ENCODE measurements at regions not wholly inside any gene's neighbourhood (a gene's known extent, or its start where the extent isn't known, plus 50 kb on each side); places are given as distances from the start of the nearest gene placed in this dataset.

DNA sequence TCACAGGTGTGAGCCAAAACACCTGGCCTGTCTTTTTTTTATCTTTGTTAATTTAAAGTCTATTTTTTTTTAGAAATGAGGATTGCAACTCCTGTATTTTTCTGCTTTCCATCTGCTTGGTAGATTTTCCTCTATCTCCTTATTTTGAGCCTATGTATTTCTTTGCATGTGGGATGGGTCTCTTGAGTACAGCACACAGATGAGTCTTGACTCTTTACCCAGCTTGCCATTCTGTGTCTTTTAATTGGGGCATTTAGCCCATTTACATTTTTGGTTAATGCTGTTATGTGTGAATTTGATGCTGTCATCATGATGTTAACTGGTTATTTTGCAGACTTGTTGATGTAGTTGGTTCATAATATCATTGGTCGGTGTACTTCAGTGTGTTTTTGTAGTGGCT, 317.4 kb downstream of the IPO8 start:
- Mint-ChIP-seq H3K4me3 (no peak overlapping the region), H3K36me3 (no peaks in the 10 kb centered on the region), H3K27me3 (no peaks in the 10 kb centered on the region), H3K9me3 (peaks cover 14% of the 10 kb centered on the region), H3K27ac (no peak overlapping the region), H3K4me1 (no peaks in the 10 kb centered on the region)
- ATAC-seq, result no peak

DNA sequence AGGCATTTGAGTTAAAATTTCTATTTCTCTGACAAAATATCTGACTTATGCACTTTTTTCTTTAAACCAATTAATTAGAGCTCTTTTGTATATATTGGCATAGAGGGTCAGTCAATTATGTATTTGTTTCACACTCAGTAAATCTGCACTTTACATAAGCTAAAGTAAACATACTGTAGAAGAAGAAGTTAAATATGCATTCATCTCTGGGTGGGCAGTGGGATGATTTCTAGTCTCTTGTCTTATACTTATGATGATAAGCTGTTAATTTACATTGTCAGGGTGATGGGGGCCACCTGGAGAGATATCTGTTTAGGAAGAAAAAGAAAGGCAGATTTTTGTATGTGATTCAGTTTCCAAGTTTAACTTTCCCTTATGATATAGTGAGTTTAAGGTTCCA, 330.8 kb downstream of the IPO8 start:
- H3K27me3 Mint-ChIP-seq, result no peaks in the 10 kb centered on the region
- no peaks in the 10 kb centered on the region for H3K4me1 Mint-ChIP-seq
- H3K36me3 Mint-ChIP-seq, result no peaks in the 10 kb centered on the region
- H3K9me3 Mint-ChIP-seq, result peaks cover 17% of the 10 kb centered on the region
- H3K4me3 Mint-ChIP-seq, result no peak overlapping the region
- H3K27ac Mint-ChIP-seq, result no peak overlapping the region
- ATAC-seq, result no peak

DNA sequence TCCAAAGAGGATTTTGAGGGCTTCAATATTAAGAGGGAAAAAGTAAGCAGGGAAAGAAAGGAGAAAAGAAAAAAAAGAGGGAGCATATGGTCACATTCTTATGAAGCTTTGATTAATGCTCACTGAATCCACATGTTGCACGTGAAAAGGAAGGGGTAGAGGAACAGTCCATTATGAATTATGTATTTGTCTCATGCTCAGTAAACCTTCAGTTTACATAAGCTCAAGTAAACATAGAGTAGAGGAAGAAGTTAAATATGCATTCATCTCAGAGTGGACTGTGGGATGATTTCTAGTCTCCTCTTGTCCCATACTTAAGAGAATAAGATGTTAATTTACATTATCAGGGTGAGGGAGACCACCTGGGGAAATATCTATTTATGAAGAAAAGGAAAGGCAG, 334.5 kb downstream of the IPO8 start:
- no peak for ATAC-seq
- Mint-ChIP-seq H3K27me3 (no peaks in the 10 kb centered on the region), H3K4me3 (no peak overlapping the region), H3K36me3 (no peaks in the 10 kb centered on the region), H3K9me3 (peaks cover 12% of the 10 kb centered on the region), H3K27ac (no peak overlapping the region), H3K4me1 (no peaks in the 10 kb centered on the region)

DNA sequence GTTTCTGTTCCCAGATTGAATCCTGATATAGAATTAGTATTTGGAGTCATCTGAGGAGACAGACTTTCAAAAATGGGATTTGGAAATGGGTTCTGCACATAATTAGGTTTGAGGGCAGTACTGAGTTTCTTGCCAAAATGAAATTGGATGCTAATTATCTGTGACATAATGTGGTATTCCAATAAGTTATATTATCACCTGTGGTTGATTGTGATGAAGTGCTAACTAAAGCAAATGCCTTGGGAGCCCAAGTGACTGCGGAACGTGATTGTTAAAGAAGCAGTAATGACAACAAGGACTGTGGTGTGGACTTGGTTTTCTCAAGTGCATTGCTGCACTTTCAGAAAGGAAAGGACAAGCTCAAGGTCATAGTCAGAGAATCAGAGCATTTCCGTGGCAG, 337.0 kb downstream of the IPO8 start:
- Mint-ChIP-seq H3K9me3 (peaks cover 12% of the 10 kb centered on the region), H3K36me3 (no peaks in the 10 kb centered on the region), H3K4me3 (no peak overlapping the region), H3K27me3 (no peaks in the 10 kb centered on the region), H3K27ac (no peak overlapping the region), H3K4me1 (no peaks in the 10 kb centered on the region)
- ATAC-seq, result no peak

DNA sequence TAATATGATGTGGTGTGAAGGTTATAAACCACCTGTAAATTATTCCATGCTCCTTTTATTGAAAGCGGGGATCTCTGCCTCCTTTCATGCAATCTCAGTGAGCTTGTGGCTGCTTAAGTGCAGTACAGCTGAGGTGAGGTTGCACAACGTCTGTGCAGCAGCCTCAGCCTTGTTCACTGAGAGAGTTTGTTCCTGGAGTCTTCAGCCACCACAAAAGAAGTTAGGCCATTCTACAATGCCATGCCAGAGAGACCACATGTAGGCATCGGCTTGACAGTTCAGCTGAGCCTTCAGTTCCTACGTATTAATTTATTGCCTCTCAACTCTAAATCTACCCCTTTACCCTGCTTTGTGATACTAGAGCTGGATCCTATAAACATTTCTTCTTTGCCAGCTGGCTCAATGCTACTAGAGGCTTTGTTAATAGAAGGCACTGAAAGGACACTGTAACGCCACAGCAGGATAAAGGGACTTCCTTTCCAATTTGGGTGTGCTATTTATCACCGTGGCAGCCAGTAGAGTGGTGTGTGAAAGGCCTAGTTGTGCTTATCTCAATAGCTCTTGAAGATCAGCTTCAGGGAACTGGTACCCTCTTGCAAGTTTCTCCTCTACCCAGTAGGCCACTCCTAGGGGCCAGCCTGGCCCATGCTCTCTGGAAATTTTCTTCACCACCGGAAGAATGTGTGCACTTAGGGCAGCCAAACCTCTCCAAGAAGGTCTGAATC, 337.7 kb downstream of the IPO8 start:
- Mint-ChIP-seq H3K4me1 (no peaks in the 10 kb centered on the region), H3K27ac (no peak overlapping the region), H3K4me3 (no peak overlapping the region), H3K9me3 (peaks cover 12% of the 10 kb centered on the region), H3K27me3 (no peaks in the 10 kb centered on the region), H3K36me3 (no peaks in the 10 kb centered on the region)
- no peak for ATAC-seq

DNA sequence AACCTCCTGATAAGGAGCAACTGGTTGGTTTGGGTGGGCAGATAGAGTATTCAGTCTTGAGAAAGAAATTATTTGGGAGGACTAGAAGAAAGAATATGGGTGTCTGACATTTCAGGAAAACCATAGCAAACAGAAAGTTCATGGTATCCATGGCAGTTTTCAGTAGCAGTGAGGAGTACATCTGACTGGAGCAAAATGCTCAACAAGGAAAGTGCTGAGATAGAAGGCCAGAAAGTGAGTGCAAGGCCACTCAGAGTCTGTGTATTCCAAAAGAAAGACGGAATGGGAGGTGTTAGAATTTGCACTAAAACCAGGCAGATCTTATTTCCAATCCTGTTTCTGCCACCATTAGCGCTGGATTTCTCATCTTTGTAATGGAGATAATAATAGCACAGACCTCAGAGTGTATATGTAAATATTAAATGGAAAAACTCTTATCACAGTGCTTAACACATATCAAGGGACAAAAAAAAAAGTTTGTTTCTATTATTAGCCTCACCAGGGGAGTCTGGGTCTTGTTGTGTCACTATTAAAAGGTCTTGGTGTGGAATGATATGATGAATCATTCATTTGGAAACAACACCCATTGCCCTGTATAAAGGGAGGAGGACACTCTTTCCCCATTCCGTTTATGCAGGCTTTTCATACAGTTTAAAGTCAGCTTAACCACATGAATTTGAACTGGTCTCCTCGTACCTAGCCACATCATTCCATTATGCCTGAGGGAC, 349.8 kb downstream of the IPO8 start:
- no peaks in the 10 kb centered on the region for H3K27me3 Mint-ChIP-seq
- no peaks in the 10 kb centered on the region for H3K36me3 Mint-ChIP-seq
- H3K4me1 Mint-ChIP-seq, result no peaks in the 10 kb centered on the region
- peaks cover 18% of the 10 kb centered on the region for H3K9me3 Mint-ChIP-seq
- no peak overlapping the region for H3K4me3 Mint-ChIP-seq
- no peak for ATAC-seq
- H3K27ac Mint-ChIP-seq, result no peak overlapping the region

DNA sequence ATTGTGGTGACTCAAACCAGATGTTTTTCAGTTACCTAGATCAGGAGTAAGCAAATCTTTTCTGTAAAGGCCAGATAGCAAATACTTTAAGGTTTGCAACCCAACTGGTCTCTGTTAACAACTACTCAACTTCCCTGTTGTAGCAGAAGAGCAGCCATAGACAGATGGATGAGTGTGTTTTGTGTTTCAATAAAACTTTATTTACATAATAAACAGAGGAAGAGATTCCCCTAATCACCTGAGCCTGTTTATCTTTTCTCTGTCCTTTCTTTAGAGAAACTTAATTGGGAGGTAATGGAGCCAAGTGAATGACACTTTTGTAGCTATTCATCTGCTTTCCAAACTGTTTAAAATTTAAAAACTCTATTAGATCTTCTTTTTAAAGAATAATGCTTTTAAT, 365.1 kb downstream of the IPO8 start:
- no peak for ATAC-seq
- H3K4me3 Mint-ChIP-seq, result no peak overlapping the region
- no peak overlapping the region for H3K27ac Mint-ChIP-seq
- no peaks in the 10 kb centered on the region for H3K9me3 Mint-ChIP-seq
- H3K4me1 Mint-ChIP-seq, result no peaks in the 10 kb centered on the region
- no peaks in the 10 kb centered on the region for H3K36me3 Mint-ChIP-seq
- H3K27me3 Mint-ChIP-seq, result no peaks in the 10 kb centered on the region

DNA sequence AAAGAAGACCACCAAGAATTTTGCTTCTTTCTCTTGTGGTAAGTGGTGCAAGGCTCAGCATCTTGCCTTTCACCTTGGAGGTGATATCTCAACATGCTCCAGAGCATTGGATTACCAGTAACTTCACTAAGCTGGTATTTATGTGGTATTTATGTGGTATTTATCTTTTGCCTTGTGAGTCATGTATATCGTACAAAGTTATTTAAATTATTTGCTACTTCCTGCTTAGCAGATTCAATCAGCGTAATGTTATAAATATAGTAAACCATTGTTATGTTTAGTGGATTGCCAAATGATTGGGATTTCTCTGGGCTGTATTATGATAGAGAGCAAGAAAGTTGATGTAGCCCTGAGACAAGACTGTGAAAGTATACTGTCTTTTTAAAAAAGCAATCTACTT, 366.4 kb downstream of the IPO8 start:
- no peak for ATAC-seq
- no peak overlapping the region for H3K27ac Mint-ChIP-seq
- H3K27me3 Mint-ChIP-seq, result no peaks in the 10 kb centered on the region

DNA sequence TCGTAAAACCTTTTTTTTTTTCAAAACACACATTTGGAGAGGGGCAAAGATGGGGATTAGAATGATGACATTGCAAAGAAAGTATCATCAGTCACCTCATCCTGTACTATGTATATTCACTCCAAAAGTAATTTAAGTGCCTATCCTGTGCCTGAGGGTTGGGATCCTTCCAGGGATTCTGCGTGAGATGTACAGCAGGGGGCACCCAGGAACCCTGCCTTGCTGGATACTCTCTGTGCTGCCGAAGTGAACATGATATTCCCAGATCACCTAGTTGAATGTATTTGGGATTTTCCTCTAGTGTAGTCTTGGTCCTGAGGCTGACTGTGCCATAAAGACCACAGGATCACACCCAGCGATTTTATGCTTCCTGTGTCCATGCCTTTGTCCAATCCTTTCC, 372.7 kb downstream of the IPO8 start:
- H3K27ac Mint-ChIP-seq, result no peak overlapping the region
- no peaks in the 10 kb centered on the region for H3K27me3 Mint-ChIP-seq
- no peak overlapping the region for H3K4me3 Mint-ChIP-seq
- H3K4me1 Mint-ChIP-seq, result no peaks in the 10 kb centered on the region
- H3K36me3 Mint-ChIP-seq, result no peaks in the 10 kb centered on the region
- peaks cover 5% of the 10 kb centered on the region for H3K9me3 Mint-ChIP-seq
- ATAC-seq, result no peak

More for the DNA sequence above, 366.4 kb downstream of the IPO8 start:
- no peaks in the 10 kb centered on the region for H3K9me3 Mint-ChIP-seq
- H3K36me3 Mint-ChIP-seq, result no peaks in the 10 kb centered on the region
- H3K4me1 Mint-ChIP-seq, result no peaks in the 10 kb centered on the region
- H3K4me3 Mint-ChIP-seq, result no peak overlapping the region

DNA sequence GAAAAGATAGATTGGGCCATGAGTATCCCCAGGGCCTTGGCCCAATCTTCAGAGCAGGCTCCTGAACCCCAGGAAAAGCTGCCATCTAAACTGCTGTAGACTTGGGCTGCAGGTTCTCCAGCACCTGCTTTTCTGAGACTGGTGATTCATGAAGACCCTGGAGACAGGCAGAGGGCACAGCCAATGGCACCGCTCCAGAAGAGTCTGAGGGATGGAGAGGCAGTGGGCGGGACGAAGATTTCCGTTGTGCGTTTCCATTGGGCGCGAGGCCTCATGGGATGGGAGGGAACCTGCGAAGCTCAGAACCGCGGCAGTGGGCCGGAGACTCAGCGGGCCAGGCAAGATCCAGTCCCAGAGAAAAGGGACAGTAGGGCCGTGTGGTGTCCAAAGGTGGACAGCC, 375.1 kb downstream of the IPO8 start:
- no peaks in the 10 kb centered on the region for H3K36me3 Mint-ChIP-seq
- peaks cover 5% of the 10 kb centered on the region for H3K9me3 Mint-ChIP-seq
- no peak overlapping the region for H3K4me3 Mint-ChIP-seq
- no peaks in the 10 kb centered on the region for H3K27me3 Mint-ChIP-seq
- no peak overlapping the region for H3K27ac Mint-ChIP-seq
- no peak for ATAC-seq
- no peaks in the 10 kb centered on the region for H3K4me1 Mint-ChIP-seq

DNA sequence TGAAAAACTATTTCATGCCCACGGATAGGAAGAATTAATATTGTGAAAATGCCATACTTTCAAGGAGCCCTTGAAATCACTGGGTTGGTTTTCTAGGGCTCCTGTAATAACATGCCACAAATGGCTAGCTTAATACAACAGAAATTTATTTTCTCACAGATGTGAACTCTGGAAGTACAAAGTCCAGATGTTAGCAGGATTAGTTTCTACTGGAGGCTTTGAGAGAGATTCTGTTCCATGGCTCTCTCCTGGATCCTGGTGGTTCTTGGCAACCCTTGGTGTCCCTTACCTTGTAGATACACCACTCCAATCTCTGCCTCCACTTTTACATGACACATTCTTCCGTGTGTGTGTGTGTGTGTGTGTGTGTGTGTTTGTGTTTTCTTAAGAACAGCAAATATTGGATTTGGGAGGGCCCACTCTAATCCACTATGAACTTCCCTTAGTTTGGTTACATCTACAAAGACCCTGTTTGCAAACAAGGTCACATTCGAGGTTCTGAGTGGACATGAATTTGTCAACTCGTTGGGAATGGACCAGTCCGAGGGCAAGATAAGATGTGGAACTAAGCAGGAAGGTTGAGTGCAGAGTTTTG, 381.1 kb downstream of the IPO8 start:
- no peak for ATAC-seq
- H3K27me3 Mint-ChIP-seq, result no peaks in the 10 kb centered on the region
- H3K4me1 Mint-ChIP-seq, result no peaks in the 10 kb centered on the region
- peaks cover 19% of the 10 kb centered on the region for H3K9me3 Mint-ChIP-seq
- no peak overlapping the region for H3K27ac Mint-ChIP-seq
- H3K36me3 Mint-ChIP-seq, result no peaks in the 10 kb centered on the region
- H3K4me3 Mint-ChIP-seq, result no peak overlapping the region

DNA sequence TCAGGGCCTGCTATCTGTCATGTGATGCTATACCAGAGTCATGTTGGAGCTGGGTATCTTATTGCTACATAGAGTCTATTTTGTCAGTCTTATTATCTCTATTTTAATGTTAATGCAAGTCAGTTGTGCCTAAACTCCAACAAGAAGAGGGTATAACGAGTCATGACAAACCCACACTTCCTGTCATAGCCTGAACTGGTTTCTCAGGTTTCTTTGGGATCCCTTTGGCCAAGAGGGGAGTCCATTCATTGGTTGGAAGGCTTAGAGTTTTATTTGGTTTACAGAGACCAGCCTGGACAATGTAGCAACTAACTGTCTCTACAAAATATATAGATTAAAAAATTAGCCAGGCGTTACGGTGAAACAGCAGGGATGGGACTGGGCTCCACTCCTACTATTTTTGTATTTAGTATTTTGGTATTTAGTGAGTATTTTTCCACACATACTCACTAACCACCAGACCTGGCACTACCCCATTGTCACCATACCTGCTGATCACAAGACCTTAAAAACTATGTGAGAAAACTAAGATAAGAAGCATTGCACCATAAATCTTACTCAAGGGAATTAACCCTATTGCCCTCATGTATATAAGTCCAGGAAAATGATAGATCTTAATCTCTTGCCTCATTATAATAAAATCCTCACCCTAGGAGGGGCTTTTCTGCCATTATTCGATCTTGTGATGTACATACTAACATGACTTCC, 387.5 kb downstream of the IPO8 start:
- Mint-ChIP-seq H3K27ac (no peak overlapping the region), H3K9me3 (peaks cover 17% of the 10 kb centered on the region), H3K4me3 (no peak overlapping the region), H3K4me1 (no peaks in the 10 kb centered on the region), H3K27me3 (no peaks in the 10 kb centered on the region), H3K36me3 (no peaks in the 10 kb centered on the region)
- ATAC-seq, result no peak

DNA sequence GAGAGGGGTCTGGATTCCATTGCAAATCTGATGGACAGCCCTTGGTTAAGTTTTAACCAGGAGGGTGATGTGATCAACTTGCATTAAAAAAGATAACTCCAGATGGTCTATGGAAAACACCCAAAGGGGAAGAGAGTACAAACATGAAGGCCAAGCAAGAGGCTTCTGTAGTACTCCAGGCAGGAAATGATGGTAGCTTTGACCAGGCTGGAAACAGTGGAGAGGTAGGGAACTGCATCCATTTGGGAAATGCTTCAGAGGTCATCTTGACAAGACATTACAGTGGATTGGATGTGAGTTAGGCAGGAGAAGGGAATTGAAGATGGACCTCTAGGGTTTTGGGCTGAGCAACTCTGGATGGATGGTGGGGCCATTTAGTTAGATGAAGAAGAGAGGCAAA, 391.1 kb downstream of the IPO8 start:
- H3K36me3 Mint-ChIP-seq, result no peaks in the 10 kb centered on the region
- H3K4me1 Mint-ChIP-seq, result no peaks in the 10 kb centered on the region
- peaks cover 2% of the 10 kb centered on the region for H3K9me3 Mint-ChIP-seq
- no peaks in the 10 kb centered on the region for H3K27me3 Mint-ChIP-seq
- H3K27ac Mint-ChIP-seq, result no peak overlapping the region
- ATAC-seq, result no peak
- H3K4me3 Mint-ChIP-seq, result no peak overlapping the region

DNA sequence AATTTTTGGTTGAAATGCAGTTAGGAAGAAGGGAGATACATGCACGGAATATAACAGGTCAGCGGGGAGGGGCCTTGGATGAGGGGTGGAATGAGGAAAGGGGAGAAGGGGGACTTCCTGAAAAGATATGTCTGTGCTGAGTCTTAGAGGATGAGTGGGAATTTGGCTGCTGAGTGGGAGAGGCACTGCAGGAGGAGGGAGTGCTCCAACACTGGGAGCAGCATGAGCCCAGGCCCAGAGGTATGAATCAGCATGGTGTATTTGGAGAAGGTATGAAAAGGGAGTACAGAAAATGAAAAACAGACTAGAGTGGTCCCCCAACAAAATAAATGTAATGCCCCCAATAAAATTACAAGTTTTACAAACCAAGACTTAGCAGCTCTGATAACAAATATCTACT, 394.4 kb downstream of the IPO8 start:
- Mint-ChIP-seq H3K4me3 (no peak overlapping the region), H3K4me1 (no peaks in the 10 kb centered on the region), H3K36me3 (no peaks in the 10 kb centered on the region), H3K27me3 (no peaks in the 10 kb centered on the region), H3K9me3 (peaks cover 2% of the 10 kb centered on the region), H3K27ac (no peak overlapping the region)
- ATAC-seq, result no peak

DNA sequence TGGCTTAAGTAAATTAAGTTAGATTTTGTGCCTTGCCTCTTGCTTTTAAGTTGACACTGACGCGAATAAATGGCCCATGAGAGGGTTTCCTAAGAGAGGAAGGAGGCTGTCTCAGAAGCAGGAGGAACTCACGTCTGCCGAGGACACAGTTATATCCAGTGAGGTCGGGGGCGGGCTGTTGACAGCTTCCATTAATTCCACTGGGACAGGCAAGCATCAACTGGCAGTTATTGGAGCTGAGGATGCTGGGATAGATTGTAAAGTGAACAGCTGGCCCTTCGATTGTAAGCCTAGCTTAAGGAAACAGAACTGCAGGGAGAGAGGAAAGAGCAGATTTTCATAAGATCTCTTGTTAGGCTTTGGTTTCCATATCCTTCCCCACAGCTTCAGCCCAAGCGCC, 399.2 kb downstream of the IPO8 start:
- no peaks in the 10 kb centered on the region for H3K36me3 Mint-ChIP-seq
- H3K4me1 Mint-ChIP-seq, result no peaks in the 10 kb centered on the region
- H3K27ac Mint-ChIP-seq, result no peak overlapping the region
- H3K9me3 Mint-ChIP-seq, result peaks cover 7% of the 10 kb centered on the region
- ATAC-seq, result no peak
- no peak overlapping the region for H3K4me3 Mint-ChIP-seq
- H3K27me3 Mint-ChIP-seq, result no peaks in the 10 kb centered on the region

Measured in stimulated activated memory B cell treated with anti-CD40 and anti-IgM and Interleukin-4, amounts not matched to agents 10 μg/mL and 1 μg/mL and 100 μg/mL, for 72 hours (primary cell).